ENCODE measurements at regions not wholly inside any gene's neighbourhood (a gene's known extent, or its start where the extent isn't known, plus 50 kb on each side); places are given as distances from the start of the nearest gene placed in this dataset.

- TF ChIP-seq POLR2A (IDR thresholded peaks at IDR 0.05; ENCODE audit: low read depth, low read length) (no peak), POLR2AphosphoS5 (IDR thresholded peaks at IDR 0.05; ENCODE audit: low read depth, low read length) (no peak), TAF1 (IDR thresholded peaks at IDR 0.05; ENCODE audit: low read depth, low read length) (no peak), SPI1 (IDR thresholded peaks at IDR 0.05; ENCODE audit: low read depth, low read length) (no peak), PAX5 (IDR thresholded peaks at IDR 0.05; ENCODE audit: insufficient read depth, low read length, severe bottlenecking) (no peak), POU2F2 (IDR thresholded peaks at IDR 0.05; ENCODE audit: low read depth, low read length) (no peak)
These were observed 682.4 kb downstream of the RNF144A start for GRCh38 chr2:7599462-7600258.

Data from GM12891 (cell line).